ENCODE measurements at regions not wholly inside any gene's neighbourhood (a gene's known extent, or its start where the extent isn't known, plus 50 kb on each side); places are given as distances from the start of the nearest gene placed in this dataset.
A peak's percentile ranks its signal among the peaks of the same experiment; 100 is the strongest.

GRCh38 chr1:112852276-112852675, 103.7 kb downstream of the SLC16A1 start:
- no peak overlapping the region for H3K4me3 ChIP-seq (ENCODE audit: insufficient read depth, low read depth, low read length)
- no peak overlapping the region for H2AK9ac ChIP-seq (replicated peaks; ENCODE audit: low read depth, low read length, poor library complexity)
- peak overlapping the region; percentile 52; the same call in 1 of the 2 replicates for H2BK120ac ChIP-seq (ENCODE audit: low read depth, low read length)
- no peak overlapping the region for H4K91ac ChIP-seq (ENCODE audit: insufficient read depth, low read depth, low read length)
- ATAC-seq (ENCODE audit: low read depth) (no peak), DNase-seq (no peak)
- H3K36me3 ChIP-seq (ENCODE audit: control insufficient read depth, insufficient read depth, low read length) = no peaks in the 10 kb centered on the region
- no peak overlapping the region for H4K5ac ChIP-seq (ENCODE audit: low read depth, low read length)
- no peak overlapping the region for H2BK15ac ChIP-seq (ENCODE audit: low read depth, low read length)
- H2AFZ ChIP-seq (replicated peaks; ENCODE audit: low read length, poor library complexity) = no peak overlapping the region
- no peaks in the 10 kb centered on the region for H3K9me3 ChIP-seq (ENCODE audit: control insufficient read depth, insufficient read depth, low read length)
- H3K56ac ChIP-seq (ENCODE audit: extremely low read depth, insufficient read depth, low read length) = no peak overlapping the region
- H3K79me1 ChIP-seq (ENCODE audit: low read depth in 1 of 2, low read length in 2 of 2) = no peaks in the 10 kb centered on the region
- no peak overlapping the region; a peak in 1 of 4 replicates for H4K8ac ChIP-seq (ENCODE audit: low read depth in 2 of 2, low read length in 2 of 2)
- H3K4me1 ChIP-seq (ENCODE audit: control insufficient read depth, insufficient read depth, low read length) = no peaks in the 10 kb centered on the region
- H3K18ac ChIP-seq (ENCODE audit: low read depth, low read length) = no peak overlapping the region
- TF ChIP-seq ELK1 (IDR thresholded peaks at IDR 0.05; ENCODE audit: borderline replicate concordance, low read depth, low read length) (no peak), BHLHE40 (IDR thresholded peaks at IDR 0.05; ENCODE audit: low read depth, low read length) (no peak), MXI1 (IDR thresholded peaks at IDR 0.05; ENCODE audit: borderline replicate concordance, low read depth, low read length) (no peak), RFX5 (IDR thresholded peaks at IDR 0.05; ENCODE audit: low read depth, low read length) (no peak), CHD1 (IDR thresholded peaks at IDR 0.05; ENCODE audit: low read depth, low read length) (no peak), NFE2L2 (IDR thresholded peaks at IDR 0.05; ENCODE audit: low read depth, low read length) (no peak), CEBPB (IDR thresholded peaks at IDR 0.05; ENCODE audit: low read depth, low read length) (no peak), MAZ (IDR thresholded peaks at IDR 0.05; ENCODE audit: borderline replicate concordance, low read depth, low read length) (no peak), CTCF (conservative IDR thresholded peaks at IDR 0.05; ENCODE audit: low read depth, low read length) (no peak), RCOR1 (IDR thresholded peaks at IDR 0.05; ENCODE audit: insufficient replicate concordance, low read length) (no peak), RAD21 (IDR thresholded peaks at IDR 0.05; ENCODE audit: low read length) (no peak), USF2 (IDR thresholded peaks at IDR 0.05; ENCODE audit: low read depth, low read length) (no peak), FOS (IDR thresholded peaks at IDR 0.05; ENCODE audit: low read depth, low read length) (no peak), POLR2A (IDR thresholded peaks at IDR 0.05; ENCODE audit: low read depth, low read length) (no peak), SMC3 (IDR thresholded peaks at IDR 0.05; ENCODE audit: low read depth, low read length) (no peak), MAFK (IDR thresholded peaks at IDR 0.05; ENCODE audit: low read depth, low read length) (no peak)
- no peaks in the 10 kb centered on the region for H3K9me1 ChIP-seq (ENCODE audit: insufficient read depth, low read length)
- no peak overlapping the region for H3K23ac ChIP-seq (ENCODE audit: low read depth, low read length)
- dilution Hi-C loops (cut with HindIII; ENCODE audit: low sequenced_read_pairs, unreplicated experiment) (no loop called here), intact Hi-C loops (cut with micrococcal nuclease) (no loop called here), in situ Hi-C loops (cut with MboI; ENCODE audit: low sequenced_read_pairs) (no loop called here)
- ChIA-PET CTCF (no interaction called here), POLR2A (ENCODE audit: unreplicated experiment) (no interaction called here)
- H3K4ac ChIP-seq (ENCODE audit: low read depth, low read length) = peak overlapping the region; percentile 41; the same call in 1 of the 2 replicates
- H4K20me1 ChIP-seq (ENCODE audit: insufficient read depth, low read length) = no peaks in the 10 kb centered on the region
- BruUV-seq (replicated peaks) = no TSS peak
- no peak overlapping the region for H3K4me2 ChIP-seq (ENCODE audit: low read depth, low read length)
- no peak overlapping the region for H3K27ac ChIP-seq (ENCODE audit: insufficient read depth, low read length)
- no peak overlapping the region for H2BK5ac ChIP-seq (ENCODE audit: low read depth, low read length, poor library complexity, severe bottlenecking)
- no peak overlapping the region for H3K14ac ChIP-seq (replicated peaks; ENCODE audit: low read depth, low read length)
- no peak overlapping the region for H3K9ac ChIP-seq (ENCODE audit: low read depth, low read length)
- H2AK5ac ChIP-seq (ENCODE audit: low read depth, low read length) = 0 out of 2 replicates have a peak overlapping the region, but pooled peaks have one; percentile 59
- no peaks in the 10 kb centered on the region; the same call in 1 of the 2 replicates for H3K27me3 ChIP-seq (ENCODE audit: control insufficient read depth, insufficient read depth, low read length)
- 86% methylated on average over 3 of the region's 10 CpGs; no CpG with 5 or more reads in 1 of the 2 experiments for WGBS, 2 experiments (ENCODE audit: extremely low coverage in 2 of 2, insufficient read length in 1 of 2)
- H2BK20ac ChIP-seq (ENCODE audit: low read depth, low read length) = no peak overlapping the region

All from IMR-90 (cell line).